ENCODE measurements at regions not wholly inside any gene's neighbourhood (a gene's known extent, or its start where the extent isn't known, plus 50 kb on each side); places are given as distances from the start of the nearest gene placed in this dataset.

DNA sequence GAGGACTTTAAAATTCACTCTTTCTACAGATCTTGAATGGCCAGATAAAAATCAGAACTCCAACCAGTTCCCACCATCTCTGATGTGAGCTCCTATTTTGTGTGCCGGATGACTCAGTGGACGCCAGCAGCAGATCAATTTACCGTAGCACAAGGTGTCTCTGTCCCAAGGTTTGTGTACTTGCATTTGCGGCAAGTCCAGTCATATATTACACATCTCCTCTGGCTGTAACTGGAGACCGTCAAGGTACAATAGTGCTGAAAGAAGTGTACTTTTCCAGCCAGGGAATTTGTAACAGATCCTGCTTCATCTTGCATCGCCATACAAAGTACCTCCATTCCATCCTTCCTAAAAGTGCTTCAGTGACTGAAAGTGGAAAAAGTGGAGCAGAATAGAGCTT lies 108.2 kb upstream of the SORBS2 start:
- no peak overlapping the region for H3K4me2 ChIP-seq (ENCODE audit: insufficient read depth, low read length)
- intact Hi-C loops (cut with micrococcal nuclease) (no loop called here), dilution Hi-C loops (cut with MboI; ENCODE audit: extremely low pct_ligation_motif_present, low sequenced_read_pairs) (no loop called here)

DNA sequence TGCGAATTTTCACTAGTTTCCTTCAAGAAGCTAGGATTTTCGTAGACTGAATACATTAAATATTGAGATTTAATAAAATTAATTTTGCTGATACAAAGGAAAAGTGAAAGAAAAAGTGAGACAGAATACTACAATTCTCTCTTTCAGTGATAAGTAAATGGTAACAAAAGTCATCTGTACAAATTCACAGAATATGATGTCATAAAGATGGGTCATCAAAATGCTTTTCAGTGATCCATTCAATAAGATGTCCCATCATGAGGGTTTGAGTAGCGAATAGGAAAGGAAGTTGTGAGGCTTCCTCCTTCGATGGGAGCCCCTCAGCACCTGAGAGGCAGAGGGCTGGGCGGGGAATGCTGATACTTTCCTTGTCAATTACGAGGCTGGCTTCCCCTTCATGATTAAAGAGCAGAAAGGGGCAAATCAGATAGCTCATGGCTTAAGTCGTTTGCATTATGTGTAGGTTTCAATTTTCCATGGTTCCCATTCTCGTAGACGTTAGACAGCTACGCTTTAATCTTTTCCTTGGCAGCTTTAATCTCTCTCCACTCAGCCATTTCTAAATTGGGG lies 108.8 kb upstream of the SORBS2 start:
- BruUV-seq (replicated peaks): no TSS peak
- no peak for TF ChIP-seq POLR2A (IDR thresholded peaks at IDR 0.05; ENCODE audit: low read depth, low read length)
- no peak for TF ChIP-seq FOS (IDR thresholded peaks at IDR 0.05; ENCODE audit: borderline replicate concordance, insufficient read depth, low read length)
- TF ChIP-seq GATA2 (IDR thresholded peaks at IDR 0.05; ENCODE audit: insufficient read depth, insufficient read length, low read depth, low read length): no peak
- no peak for TF ChIP-seq POLR2AphosphoS5 (IDR thresholded peaks at IDR 0.05; ENCODE audit: insufficient read depth, low read depth, low read length)
- TF ChIP-seq EZH2 (IDR thresholded peaks at IDR 0.05; ENCODE audit: borderline replicate concordance, low read depth, low read length, severe bottlenecking): no peak
- TF ChIP-seq, protein P1, sequence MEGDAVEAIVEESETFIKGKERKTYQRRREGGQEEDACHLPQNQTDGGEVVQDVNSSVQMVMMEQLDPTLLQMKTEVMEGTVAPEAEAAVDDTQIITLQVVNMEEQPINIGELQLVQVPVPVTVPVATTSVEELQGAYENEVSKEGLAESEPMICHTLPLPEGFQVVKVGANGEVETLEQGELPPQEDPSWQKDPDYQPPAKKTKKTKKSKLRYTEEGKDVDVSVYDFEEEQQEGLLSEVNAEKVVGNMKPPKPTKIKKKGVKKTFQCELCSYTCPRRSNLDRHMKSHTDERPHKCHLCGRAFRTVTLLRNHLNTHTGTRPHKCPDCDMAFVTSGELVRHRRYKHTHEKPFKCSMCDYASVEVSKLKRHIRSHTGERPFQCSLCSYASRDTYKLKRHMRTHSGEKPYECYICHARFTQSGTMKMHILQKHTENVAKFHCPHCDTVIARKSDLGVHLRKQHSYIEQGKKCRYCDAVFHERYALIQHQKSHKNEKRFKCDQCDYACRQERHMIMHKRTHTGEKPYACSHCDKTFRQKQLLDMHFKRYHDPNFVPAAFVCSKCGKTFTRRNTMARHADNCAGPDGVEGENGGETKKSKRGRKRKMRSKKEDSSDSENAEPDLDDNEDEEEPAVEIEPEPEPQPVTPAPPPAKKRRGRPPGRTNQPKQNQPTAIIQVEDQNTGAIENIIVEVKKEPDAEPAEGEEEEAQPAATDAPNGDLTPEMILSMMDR (IDR thresholded peaks at IDR 0.05; ENCODE audit: extremely low read depth in 1 of 2, insufficient read depth in 1 of 2, low read depth in 1 of 2, low read length in 2 of 2): no peak
- TF ChIP-seq MYC (IDR thresholded peaks at IDR 0.05; ENCODE audit: low read depth, low read length): no peak
- no peak for TF ChIP-seq JUN (IDR thresholded peaks at IDR 0.05; ENCODE audit: borderline replicate concordance, insufficient read depth, insufficient read length, low read depth)
- TF ChIP-seq, protein P2, sequence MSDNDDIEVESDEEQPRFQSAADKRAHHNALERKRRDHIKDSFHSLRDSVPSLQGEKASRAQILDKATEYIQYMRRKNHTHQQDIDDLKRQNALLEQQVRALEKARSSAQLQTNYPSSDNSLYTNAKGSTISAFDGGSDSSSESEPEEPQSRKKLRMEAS (IDR thresholded peaks at IDR 0.05; ENCODE audit: insufficient read depth, insufficient read length): no peak

More for the DNA sequence above, 108.2 kb upstream of the SORBS2 start:
- ChIA-PET CTCF (no interaction called here), POLR2A (no interaction called here)
- TF ChIP-seq, protein P1 (IDR thresholded peaks at IDR 0.05; ENCODE audit: extremely low read depth in 1 of 2, insufficient read depth in 1 of 2, low read depth in 1 of 2, low read length in 2 of 2): no peak
- H3K27ac ChIP-seq (ENCODE audit: insufficient read depth, low read depth, low read length): no peak overlapping the region
- no peaks in the 10 kb centered on the region for H3K9me3 ChIP-seq (replicated peaks; ENCODE audit: control insufficient read depth, insufficient read depth, low read length)
- H4K20me1 ChIP-seq (replicated peaks; ENCODE audit: control insufficient read depth, extremely low read depth, insufficient read depth, low read length): no peaks in the 10 kb centered on the region
- H2AFZ ChIP-seq (ENCODE audit: low read depth, low read length): no peak overlapping the region
- no peaks in the 10 kb centered on the region for H3K9me1 ChIP-seq (replicated peaks; ENCODE audit: control insufficient read depth, extremely low read depth, insufficient read depth, low read length)
- no peaks in the 10 kb centered on the region for H3K4me1 ChIP-seq (ENCODE audit: control insufficient read depth, extremely low read depth, insufficient read depth, low read length)
- no peak for FAIRE-seq
- H3K9ac ChIP-seq (replicated peaks; ENCODE audit: extremely low read depth, insufficient read depth, low read length): no peak overlapping the region
- DNase-seq (ENCODE audit: low read depth, low spot score): no peak
- H3K36me3 ChIP-seq (ENCODE audit: control insufficient read depth in 2 of 2, extremely low read depth in 1 of 2, insufficient read depth in 2 of 2, low read length in 2 of 2): no peaks in the 10 kb centered on the region
- no peak overlapping the region for H3K4me3 ChIP-seq (replicated peaks in 1 of 3; ENCODE audit: insufficient read depth in 1 of 3, low read depth in 1 of 3, low read length in 3 of 3)
- H3K79me2 ChIP-seq (ENCODE audit: control insufficient read depth, insufficient read depth, low read length): no peaks in the 10 kb centered on the region
- H3K27me3 ChIP-seq (ENCODE audit: control insufficient read depth in 2 of 2, insufficient read depth in 2 of 2, low read length in 2 of 2): peaks cover 0 to 2% of the 10 kb centered on the region in 2 experiments
- no TSS peak for BruUV-seq (replicated peaks)

More for the DNA sequence above, 108.8 kb upstream of the SORBS2 start:
- Histone ChIP-seq H3K27ac (ENCODE audit: insufficient read depth, low read depth, low read length) (no peak overlapping the region), H3K79me2 (ENCODE audit: control insufficient read depth, insufficient read depth, low read length) (no peaks in the 10 kb centered on the region), H3K9me3 (replicated peaks; ENCODE audit: control insufficient read depth, insufficient read depth, low read length) (no peaks in the 10 kb centered on the region), H4K20me1 (replicated peaks; ENCODE audit: control insufficient read depth, extremely low read depth, insufficient read depth, low read length) (no peaks in the 10 kb centered on the region), H3K27me3 (ENCODE audit: control insufficient read depth in 2 of 2, insufficient read depth in 2 of 2, low read length in 2 of 2) (peaks cover 0 to 2% of the 10 kb centered on the region in 2 experiments), H3K4me2 (ENCODE audit: insufficient read depth, low read length) (no peak overlapping the region), H2AFZ (ENCODE audit: low read depth, low read length) (no peak overlapping the region), H3K4me1 (ENCODE audit: control insufficient read depth, extremely low read depth, insufficient read depth, low read length) (no peaks in the 10 kb centered on the region), H3K36me3 (ENCODE audit: control insufficient read depth in 2 of 2, extremely low read depth in 1 of 2, insufficient read depth in 2 of 2, low read length in 2 of 2) (no peaks in the 10 kb centered on the region), H3K4me3 (replicated peaks in 1 of 3; ENCODE audit: insufficient read depth in 1 of 3, low read depth in 1 of 3, low read length in 3 of 3) (no peak overlapping the region), H3K9me1 (replicated peaks; ENCODE audit: control insufficient read depth, extremely low read depth, insufficient read depth, low read length) (no peaks in the 10 kb centered on the region), H3K9ac (replicated peaks; ENCODE audit: extremely low read depth, insufficient read depth, low read length) (no peak overlapping the region)
- ChIA-PET CTCF (interaction anchor here (1.4 kb wide), 1 partner anchor 101 kb away, joined by 4 read pairs; no protein-coding TSS in a partner anchor), POLR2A (no interaction called here)
- dilution Hi-C loops (cut with MboI; ENCODE audit: extremely low pct_ligation_motif_present, low sequenced_read_pairs) (no loop called here), intact Hi-C loops (cut with micrococcal nuclease) (no loop called here)
- no peak for DNase-seq (ENCODE audit: low read depth, low spot score)
- no peak for FAIRE-seq
